Activated naive CD4-positive, alpha-beta T cell treated with Interleukin-2 at 50 U/mL for 16 hours (primary cell): ENCODE measurements at regions not wholly inside any gene's neighbourhood (a gene's known extent, or its start where the extent isn't known, plus 50 kb on each side); places are given as distances from the start of the nearest gene placed in this dataset.

ENCODE experiments used
- DNase-seq: peaks from one replicate; pipeline ENCODE4 v3.0.0-alpha.2; 2020

GRCh38 chr3:24765399-24765798, 270.7 kb upstream of the THRB start:
- DNase-seq: no peak

GRCh38 chr3:24769918-24770317, 275.3 kb upstream of the THRB start:
- no peak for DNase-seq

- no peak for DNase-seq
Observed at GRCh38 chr3:24773798-24774197, 279.1 kb upstream of the THRB start.

GRCh38 chr3:24780991-24781390, 286.3 kb upstream of the THRB start:
- no peak for DNase-seq

- DNase-seq: no peak
Observed at GRCh38 chr3:24781454-24781853, 286.8 kb upstream of the THRB start.

- DNase-seq: no peak
Observed at GRCh38 chr3:24793896-24794295, 299.2 kb upstream of the THRB start.

GRCh38 chr3:24802614-24803013, 308.0 kb upstream of the THRB start:
- DNase-seq: no peak

- no peak for DNase-seq
Observed at GRCh38 chr3:24804095-24804494, 309.4 kb upstream of the THRB start.

- DNase-seq: no peak
Observed at GRCh38 chr3:24810881-24811280, 316.2 kb upstream of the THRB start.

- no peak for DNase-seq
Observed at GRCh38 chr3:24812116-24812515, 317.5 kb upstream of the THRB start.

- DNase-seq: no peak
Observed at GRCh38 chr3:24818055-24818454, 323.4 kb upstream of the THRB start.

- no peak for DNase-seq
Observed at GRCh38 chr3:24828011-24828410, 333.4 kb upstream of the THRB start.

GRCh38 chr3:24828551-24828950, 333.9 kb upstream of the THRB start:
- no peak for DNase-seq

GRCh38 chr3:24829011-24829581, 334.4 kb upstream of the THRB start:
- no peak for DNase-seq

GRCh38 chr3:24829629-24830229, 335.1 kb upstream of the THRB start:
- DNase-seq: no peak

GRCh38 chr3:24830230-24831152, 335.8 kb upstream of the THRB start:
- no peak for DNase-seq

- DNase-seq: no peak
Observed at GRCh38 chr3:24831221-24831620, 336.6 kb upstream of the THRB start.

GRCh38 chr3:24832891-24833290, 338.2 kb upstream of the THRB start:
- no peak for DNase-seq

- no peak for DNase-seq
Observed at GRCh38 chr3:24834442-24834841, 339.8 kb upstream of the THRB start.

- no peak for DNase-seq
Observed at GRCh38 chr3:24835510-24835909, 340.9 kb upstream of the THRB start.

- no peak for DNase-seq
Observed at GRCh38 chr3:24837601-24838000, 343.0 kb upstream of the THRB start.

- DNase-seq: no peak
Observed at GRCh38 chr3:24838533-24838932, 343.9 kb upstream of the THRB start.

- no peak for DNase-seq
Observed at GRCh38 chr3:24843955-24844354, 349.3 kb upstream of the THRB start.

- DNase-seq: no peak
Observed at GRCh38 chr3:24845524-24846155, 351.0 kb upstream of the THRB start.
